Occipital lobe (tissue), 1 donor: ENCODE measurements at regions not wholly inside any gene's neighbourhood (a gene's known extent, or its start where the extent isn't known, plus 50 kb on each side); places are given as distances from the start of the nearest gene placed in this dataset.
A peak's percentile ranks its signal among the peaks of the same experiment; 100 is the strongest.
"Not testable (repeated sequence)": the region's sequence is repeated elsewhere in the genome, so short reads cannot be mapped to it uniquely, and the experiment has no call there.

Experiments used
- DNase-seq: peaks from one replicate; lab custom pipeline; 2025; lab: John Stamatoyannopoulos, UW

DNA sequence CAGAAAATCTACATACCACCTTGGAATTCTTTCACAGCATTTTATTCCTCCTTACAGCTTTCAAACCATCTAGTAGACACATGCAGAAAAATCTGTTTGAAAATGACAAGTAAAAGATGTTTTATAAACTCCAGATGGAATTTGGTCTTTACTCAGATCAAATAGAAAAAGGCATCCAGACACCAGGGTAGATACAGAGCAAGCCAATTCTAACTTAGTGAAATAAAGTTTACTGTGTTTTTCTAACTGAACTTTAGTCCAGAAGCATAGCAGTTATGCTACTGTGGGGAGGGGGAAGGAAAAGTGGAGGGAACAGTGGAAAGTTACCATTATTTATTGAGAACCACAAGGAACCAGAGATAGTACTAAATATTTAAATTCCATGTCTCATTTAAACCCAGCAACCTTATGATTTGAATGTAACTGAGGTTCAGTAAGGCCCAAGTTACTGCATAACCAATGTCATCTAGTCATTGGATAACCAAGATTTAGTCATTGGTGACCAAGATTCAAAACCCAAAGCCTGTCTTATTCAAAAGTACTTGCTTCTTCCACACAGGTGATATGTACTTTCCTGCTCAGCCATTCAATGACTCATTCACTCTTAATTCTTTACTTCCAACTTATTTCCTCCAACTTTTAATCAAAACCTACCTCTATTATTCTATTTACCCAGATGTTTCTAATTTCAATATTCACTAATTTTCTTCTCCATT, 57.7 kb downstream of the RAD51AP2 start:
- no peak for DNase-seq

DNA sequence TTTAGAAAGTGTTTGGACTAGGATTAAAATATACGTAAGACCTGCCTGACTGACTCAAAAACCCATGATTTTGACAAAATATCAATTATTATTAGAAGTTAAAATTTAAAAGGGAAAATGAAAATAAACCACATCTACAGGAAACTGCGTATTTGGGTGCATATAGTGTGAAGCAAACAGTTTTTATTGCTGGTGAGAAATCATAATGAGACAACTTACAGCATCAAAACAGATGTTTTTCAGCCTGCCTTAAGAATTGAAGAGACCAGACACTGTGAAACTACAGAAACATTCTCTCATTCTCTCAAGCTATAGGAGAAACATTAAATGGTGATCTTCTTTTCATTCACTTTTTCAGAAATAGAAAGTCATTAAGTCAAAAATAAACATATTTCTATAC, 62.9 kb downstream of the RAD51AP2 start:
- DNase-seq, result no peak

DNA sequence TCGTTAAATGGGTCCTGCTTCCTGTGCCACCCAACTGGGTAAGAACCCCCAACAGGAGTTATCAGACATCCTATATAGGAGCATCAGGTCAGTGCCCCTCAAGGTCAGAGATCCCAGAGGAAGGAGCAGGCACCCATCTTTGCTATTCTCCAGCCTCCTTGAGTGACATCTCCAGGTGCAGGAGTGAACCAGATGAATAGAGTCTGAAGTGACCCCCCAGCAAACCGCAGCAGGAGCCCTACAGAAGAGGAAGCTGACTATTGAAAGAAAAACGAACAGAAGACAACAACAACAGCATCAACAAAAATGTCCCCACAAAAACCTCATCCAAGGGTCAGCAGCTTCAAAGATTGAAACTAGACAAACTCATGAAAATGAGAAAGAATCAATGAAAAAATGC, 72.0 kb downstream of the RAD51AP2 start:
- DNase-seq, result not testable (repeated sequence)

DNA sequence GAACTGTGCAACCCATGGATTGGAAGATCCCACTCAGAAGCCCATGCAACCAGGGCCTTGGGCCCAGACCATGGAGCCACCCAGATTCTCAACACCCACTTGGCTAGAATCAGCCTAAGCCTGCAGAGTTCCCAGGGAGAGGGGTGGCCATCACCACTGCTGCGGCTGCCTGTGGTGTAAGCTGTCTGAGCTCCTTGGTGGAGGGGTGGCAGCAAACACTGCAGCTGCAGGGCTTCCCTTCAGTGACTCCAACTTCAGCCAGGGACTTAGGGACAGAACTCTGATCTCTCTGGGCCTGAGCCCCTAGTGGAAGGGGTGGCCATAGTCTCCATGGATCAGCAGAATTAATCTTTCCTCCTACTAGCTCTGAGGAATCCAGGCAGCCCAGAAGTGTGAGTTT, 72.5 kb downstream of the RAD51AP2 start:
- DNase-seq, result no peak

DNA sequence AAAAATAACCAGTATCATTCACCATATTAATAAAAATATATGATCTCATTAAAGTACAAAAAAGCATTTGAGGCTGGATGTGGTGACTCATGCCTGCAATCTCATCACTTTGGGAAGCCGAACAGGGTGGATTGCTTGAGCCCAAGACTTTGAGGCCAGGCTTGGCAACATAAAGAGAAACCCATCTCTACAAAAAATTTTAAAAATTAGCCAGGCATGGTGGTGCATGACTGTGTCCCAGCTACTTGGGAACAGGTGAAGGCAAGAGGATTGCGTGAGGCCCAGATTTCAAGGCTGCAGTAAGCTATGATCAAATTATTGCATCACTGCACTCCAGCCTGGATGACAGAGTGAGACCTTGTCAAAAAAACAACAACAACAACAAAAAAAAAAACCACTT, 75.9 kb downstream of the RAD51AP2 start:
- DNase-seq, result no peak

DNA sequence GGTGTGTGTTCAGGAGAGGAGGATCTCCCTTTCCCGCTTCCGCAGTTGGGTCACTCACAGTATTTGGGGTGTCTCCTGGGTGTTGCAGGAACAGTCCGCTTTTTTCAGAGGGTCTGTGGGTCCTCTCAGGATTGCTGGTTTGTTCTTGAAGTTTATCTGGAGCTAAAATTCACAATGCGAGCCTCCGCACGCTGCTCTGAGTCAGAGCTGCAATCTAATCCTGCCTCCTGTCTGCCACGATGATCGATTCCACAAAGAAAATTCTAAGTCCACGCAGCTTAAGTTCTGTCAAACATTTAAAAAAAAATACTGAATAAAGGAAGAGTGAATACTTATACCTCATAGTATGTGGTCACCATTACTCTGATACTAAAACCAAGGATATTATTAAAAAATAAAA, 76.5 kb downstream of the RAD51AP2 start:
- DNase-seq, result no peak

DNA sequence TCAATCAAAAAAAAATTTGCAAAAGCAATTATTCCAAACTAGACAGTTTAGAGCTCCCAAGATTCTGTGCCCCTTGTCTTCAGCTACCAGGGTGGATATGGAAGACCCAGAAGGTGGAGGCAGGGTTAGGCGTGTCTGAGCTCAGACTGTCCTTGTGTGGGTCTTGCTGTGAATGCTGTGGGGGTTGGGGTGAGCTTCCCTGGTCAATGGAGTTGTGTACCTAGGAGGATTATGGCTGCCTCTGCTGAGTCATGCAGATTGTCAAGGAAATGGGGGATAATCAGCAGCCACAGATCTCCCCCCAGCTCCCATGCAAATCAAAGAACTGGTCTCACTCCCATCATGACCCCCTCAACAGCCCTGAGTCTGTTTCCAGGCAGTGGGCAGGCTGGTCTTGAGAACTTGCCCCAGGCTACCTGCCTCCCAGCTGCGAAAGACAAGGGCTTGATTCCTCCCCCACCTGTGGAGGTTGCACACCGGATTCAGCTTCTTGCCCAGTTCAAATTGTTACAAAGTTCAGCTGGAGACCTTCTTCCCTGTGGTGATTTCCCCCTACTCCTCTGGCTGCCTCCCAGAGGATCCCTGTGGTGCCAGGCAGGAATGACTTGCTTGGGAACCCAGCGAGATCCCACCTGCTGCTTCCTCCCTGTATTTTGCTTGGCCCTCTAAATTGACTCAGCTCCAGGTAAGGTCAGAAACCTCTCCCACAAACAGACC, 77.0 kb downstream of the RAD51AP2 start:
- no peak for DNase-seq

DNA sequence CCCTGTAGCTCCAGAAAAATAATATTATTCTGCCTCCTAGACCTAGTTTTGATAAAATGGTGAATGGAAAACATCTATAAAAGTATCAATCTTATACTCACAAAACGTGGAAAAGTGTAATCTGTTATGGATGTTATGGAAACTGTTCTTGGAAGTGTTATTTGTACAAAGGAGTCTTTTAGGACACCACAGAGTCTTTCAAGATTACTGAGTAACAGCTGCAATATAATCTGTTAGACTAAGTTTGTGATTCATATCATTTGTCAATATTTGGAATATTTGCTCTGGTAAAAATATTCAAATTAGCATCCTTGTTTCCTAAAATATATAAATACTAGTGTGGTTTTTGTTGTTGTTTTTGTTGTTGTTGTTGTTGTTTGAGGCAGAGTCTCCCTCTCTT, 87.9 kb downstream of the RAD51AP2 start:
- DNase-seq, result no peak

DNA sequence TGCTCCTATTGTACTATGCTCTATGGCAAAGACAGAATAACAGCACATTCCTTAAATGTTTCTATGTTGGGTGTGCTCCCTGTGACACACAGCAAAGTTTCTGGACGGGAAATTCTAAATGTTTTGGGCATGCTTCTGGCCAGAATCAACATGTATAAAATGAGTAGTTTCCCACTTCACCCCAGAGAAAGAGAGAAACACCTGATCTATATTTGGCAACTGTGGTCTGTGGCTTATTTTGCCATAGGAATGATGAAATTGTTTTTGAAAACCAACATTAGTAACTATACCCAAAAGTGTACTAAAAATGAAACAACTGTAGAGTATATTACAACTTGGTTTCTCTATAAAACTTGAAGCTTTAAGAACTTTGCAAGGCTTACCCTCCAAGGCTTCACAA, 89.1 kb downstream of the RAD51AP2 start:
- DNase-seq, result no peak

DNA sequence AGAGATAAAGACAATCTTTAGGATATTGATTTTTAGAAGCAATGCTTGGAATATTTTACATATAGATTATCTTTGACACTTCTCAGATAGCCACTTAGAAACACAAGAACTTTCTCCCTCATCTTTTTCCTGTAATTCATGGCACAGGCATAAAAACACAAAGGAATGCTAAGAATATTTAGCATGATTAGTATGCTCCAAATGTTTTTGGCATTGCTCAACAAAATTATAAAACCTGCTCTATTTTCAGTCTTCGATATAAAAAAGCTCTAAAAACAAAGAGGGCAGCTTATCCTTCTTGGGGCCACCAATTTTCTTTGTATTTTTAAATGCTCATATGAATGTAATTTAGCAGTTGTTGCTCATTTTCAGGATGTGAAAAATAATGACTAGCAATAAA, 90.8 kb downstream of the RAD51AP2 start:
- no peak for DNase-seq

DNA sequence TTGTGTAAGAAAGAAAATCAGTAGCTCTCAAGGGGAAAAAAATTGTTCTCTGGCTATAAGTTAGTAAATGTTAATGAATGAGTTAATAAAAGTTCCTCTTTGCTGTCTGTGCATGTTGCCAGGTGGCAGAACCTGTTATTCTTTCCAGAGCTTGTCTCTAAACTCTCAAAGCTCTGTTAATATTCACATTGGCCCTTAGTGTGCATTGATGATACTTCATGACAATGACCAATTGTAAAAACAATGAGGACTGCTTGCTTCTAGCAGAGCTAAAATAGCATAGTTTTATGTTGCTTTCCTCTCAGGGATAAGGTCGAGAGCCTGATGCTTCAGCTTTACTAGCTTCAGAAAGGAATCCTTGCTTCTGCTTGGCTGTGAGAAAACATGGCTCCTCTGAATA, 91.5 kb downstream of the RAD51AP2 start:
- no peak for DNase-seq

DNA sequence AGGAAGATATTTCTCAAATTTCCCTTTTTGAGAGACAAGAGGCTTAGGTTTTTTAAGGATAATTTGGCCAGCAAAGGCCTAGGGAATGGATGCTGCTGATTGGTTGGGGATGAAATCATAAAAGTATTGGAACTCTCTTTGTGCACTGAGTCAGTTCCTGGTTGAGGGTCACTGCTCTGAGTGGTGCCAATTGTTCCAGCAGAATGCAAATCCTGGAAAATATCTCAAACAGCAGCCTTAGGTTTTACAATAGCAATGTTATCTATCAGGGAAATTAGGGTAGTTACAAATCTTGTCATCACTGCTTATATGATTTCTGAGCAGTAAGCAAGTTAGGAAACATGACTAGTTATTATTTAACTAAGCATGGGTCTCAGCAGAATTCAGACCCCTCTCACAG, 96.2 kb downstream of the RAD51AP2 start:
- DNase-seq, result no peak

DNA sequence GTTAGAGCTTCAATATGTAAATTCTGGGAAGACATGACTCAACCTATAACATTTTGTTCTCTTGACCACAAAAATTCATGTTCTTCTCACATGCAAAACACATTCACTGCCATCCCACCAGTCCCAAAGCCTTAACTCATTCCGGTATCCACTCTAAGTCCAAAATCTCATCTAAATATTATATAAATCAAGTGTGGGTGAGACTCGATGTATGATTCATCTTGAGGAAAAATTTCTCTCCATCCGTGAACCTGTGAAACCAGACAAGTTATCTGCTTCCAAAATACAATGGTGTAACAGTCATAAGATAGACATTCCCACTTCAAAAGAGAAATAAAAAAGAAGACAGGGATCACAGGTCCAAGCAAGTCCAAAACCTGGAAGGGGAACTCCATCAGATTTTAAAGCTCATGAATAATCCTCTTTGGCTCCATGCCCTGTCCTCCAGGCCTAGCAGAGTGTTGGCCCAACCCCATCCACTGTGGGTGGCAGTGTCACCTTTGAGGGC, 101.3 kb downstream of the RAD51AP2 start:
- DNase-seq, result peak; percentile 17

DNA sequence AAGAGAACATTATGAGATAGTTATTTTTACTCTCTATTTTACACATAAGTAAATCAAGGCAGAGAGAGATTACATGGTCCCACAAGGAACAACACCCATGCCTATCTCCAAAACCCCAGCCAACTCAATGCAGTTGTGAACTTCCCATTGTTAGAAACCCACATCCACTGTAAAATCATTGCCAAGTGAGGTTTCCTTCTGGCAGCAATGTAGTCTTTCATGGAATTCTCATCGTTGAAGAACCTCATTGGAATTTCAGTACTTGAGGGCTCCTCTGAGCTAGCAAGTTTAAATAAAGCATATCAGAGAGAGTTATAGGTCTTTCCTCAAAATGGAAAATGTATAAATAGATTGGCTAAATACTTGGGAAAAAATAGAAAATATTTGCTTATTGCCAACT, 105.2 kb downstream of the RAD51AP2 start:
- no peak for DNase-seq

DNA sequence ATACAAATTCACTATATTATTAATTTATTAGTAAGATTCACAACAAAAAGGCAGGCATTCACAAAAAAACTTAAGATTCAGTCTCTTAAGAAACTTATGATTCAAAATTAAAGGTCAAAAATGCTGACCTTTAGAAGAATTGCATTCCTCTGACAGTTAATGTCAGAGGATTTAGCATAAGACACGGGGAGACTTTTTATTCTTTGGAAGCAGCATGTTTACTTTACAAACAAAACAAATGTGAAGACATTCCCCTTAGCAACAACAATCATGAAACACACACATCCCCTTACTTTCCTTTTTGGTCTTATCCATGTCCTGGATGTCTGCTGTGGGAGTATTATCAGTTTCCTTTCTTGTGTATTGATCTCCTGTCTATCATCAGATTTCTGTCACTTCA, 117.1 kb downstream of the RAD51AP2 start:
- DNase-seq, result no peak

DNA sequence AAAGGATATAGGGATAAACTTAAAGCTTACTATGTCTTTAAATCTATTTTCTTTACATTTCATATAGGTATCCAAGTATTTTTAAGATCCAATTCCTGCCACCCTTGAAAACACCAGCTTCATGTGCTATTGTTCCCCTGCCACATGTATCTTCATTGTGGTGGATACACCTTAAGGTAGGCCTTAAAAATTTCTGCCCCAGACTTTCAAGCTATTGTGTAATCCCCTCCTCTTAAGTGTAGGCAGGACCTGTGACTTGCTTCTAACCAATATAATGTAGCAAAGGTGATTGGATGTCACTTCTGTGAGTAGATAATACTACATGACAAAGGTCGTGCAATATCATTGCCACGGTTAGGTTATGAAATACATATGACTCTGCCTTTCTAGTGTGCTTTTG, 119.5 kb downstream of the RAD51AP2 start:
- DNase-seq, result no peak

DNA sequence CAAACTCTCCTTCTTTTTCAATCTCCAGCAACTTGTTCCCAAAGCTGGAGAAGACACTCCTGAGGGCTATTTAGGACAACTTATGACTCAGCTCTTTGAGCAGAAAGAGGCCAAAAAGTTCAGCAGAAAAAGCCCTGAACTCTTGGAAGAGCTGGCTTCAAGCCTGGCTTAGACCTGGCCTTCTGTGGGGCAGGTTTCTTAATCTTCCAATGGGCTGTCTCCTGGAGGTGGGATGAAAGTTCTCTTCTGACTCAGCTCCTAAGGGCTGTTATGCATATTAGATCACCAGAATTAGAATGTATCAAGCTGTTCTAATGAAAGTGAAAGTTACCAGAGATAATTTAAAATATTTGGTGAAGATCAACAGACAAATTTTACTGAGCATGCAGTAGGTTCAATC, 129.4 kb downstream of the RAD51AP2 start:
- DNase-seq, result no peak

DNA sequence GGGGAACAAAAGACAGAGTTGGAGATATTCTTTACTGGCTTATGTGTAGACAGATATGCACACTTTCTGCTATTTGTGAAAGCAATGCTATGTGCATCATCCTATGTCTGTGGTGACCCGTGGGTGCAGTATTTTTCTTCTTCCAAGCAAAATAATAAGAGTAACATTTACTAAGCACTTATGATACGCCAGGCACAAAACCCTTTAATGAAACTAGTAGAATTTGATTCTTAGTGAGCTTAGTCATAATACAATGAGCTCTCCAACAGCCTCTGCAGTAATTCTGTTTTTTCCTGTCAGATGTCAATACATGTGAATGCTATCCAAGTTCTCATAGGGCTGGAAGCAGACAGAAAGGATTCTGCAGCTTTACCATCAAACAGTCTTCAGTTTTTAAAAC, 130.6 kb downstream of the RAD51AP2 start:
- no peak for DNase-seq

DNA sequence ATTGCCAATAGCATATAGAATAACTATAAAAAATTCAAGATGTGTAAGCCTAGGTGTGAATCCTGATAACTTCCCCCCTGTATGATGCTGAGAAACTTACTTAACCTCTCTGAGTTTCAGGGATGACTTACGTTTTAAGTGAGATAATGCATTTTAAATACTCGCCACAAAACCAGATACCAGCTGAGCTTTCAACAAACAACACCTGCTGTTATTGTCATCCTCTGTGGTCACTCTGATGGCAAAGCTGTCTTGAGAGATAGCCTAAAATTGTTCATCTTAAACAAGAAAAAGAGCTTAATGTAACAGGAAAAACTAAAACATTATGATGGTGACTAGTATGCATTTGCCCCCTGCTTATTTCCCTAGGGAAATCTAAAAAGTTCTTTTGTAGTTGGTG, 131.5 kb downstream of the RAD51AP2 start:
- DNase-seq, result no peak

DNA sequence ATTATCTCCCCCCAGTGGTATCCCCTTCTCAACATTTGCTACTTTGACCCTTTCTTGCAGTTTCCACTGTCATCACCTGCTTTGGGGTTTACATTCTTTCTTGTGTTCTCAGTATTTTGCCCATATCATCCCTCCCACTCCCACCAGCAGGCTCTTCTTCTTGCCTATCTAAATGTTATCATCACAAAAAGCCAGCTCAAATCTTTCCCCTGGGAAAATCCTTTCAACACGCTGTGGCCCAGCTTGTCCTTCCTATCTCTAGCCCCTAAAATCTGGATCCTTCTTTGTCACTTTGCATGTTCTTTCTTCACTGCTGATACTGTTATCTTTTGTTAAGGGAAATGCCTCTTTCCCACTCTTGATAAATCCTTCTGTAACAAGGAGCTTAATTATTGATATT, 138.2 kb downstream of the RAD51AP2 start:
- no peak for DNase-seq

DNA sequence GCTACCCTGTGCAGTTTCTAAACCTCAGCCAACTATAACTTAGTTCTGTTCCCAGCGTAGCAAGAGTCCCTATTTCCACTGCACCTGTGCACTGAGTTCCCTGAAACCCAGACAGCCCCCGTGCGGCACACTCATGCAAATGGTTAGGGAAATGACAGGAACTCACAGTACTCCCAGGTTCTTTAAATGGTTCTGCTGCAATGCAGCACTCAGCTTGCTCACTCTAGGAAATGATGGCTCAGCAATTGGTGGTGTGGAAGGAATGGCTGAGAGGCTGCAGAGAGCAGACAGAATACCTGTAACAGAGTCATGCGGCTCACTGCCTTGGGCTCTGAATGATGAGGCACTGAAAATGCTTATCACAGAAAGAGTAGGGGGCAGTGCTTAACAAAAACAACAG, 143.0 kb downstream of the RAD51AP2 start:
- DNase-seq, result peak; percentile 43

DNA sequence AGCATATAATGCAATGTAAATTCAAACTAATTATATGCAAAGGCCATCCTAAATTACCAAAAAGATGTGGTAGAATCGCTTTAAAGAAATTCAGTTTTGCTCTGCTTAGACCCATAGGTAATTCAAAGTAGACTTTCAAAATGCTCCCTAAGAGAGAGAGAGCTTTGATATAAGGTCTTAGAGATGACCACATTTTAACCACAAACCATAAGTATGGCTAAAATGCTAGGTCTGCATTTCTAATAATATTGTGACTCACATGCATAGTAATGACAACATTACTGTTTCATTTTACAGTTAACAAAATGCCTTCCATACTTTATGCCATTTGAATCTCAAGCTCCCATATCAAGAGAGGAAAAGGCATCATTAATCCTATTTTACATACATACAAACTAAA, 144.5 kb downstream of the RAD51AP2 start:
- DNase-seq, result no peak

DNA sequence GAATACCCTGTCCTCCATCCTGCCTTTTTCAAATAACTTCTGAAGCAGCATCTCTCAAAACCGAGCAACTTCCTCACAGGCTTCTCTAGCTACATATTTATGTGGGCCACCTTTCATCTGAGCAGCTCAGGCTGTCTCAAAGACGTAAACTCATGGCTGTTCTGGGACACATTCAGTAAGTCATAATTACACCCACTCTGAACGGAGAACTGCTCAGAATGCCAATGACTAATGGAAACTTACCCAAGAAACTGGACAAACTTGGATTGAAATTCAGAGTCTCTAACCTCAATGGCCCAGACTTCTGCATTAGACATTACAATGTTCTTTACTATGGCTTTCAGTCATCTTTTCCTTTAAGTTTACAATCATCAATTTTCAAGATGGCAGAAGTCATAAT, 145.2 kb downstream of the RAD51AP2 start:
- DNase-seq, result no peak
